ENCODE measurements at regions not wholly inside any gene's neighbourhood (a gene's known extent, or its start where the extent isn't known, plus 50 kb on each side); places are given as distances from the start of the nearest gene placed in this dataset.
"Not testable (repeated sequence)": the region's sequence is repeated elsewhere in the genome, so short reads cannot be mapped to it uniquely, and the experiment has no call there.

DNA sequence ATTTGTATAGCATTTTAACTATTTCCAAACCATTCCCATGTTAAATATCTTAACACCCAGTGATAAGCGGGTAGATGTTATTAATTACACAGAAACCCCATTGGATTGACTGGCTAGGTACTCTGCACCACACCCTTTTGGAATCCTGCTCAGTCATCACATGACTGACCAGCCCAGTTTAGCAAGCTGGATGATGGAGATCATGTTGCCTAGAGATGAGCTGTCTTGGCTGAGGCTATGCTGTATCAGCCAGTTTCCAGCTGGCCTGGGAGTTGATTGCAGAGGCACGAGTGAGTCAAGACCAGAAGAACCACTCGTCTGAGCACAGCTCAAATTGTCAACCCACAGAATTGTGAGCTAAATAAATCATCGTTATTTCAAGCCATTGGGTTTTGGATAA, 124.6 kb downstream of the ZNF621 start:
- DNase-seq, result no peak

DNA sequence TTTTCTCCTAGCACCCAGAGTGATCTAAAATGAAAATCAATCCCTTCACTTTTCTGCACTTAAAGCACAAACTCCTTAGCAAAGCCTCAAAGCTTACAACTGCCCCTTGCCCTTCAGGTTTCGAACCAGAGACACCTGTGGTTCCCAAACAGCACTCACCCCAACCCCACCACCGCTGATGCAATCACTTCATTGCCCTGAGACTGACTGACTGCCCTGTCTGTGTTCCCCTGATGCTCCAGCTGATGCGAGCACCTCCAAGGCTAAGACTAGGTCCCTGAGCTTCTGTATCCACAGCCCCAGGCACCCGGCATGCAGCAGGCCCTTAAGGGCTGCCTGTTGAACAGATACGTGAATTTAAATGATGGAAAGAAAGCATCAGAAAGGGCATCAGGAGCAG, 127.3 kb downstream of the ZNF621 start:
- DNase-seq, result no peak

DNA sequence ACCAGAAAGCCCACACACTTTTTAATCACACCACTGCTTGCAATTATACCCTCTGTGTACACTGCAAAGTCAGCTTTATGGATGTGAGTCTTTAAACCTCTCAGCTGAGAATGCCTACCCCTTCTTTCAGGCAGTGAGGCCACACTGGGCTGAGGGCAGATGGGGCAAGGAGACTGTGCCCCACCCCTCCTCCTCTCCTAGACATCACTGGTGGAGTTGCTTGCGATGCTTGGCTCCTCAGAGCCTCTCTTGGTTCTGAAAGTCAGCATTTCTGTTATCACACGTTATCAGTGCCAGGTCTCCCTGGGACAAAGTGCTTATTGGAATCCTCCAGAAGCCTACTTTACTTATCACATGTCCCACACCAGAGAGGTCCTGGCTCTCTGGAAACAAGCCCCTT, 128.2 kb downstream of the ZNF621 start:
- DNase-seq, result no peak

DNA sequence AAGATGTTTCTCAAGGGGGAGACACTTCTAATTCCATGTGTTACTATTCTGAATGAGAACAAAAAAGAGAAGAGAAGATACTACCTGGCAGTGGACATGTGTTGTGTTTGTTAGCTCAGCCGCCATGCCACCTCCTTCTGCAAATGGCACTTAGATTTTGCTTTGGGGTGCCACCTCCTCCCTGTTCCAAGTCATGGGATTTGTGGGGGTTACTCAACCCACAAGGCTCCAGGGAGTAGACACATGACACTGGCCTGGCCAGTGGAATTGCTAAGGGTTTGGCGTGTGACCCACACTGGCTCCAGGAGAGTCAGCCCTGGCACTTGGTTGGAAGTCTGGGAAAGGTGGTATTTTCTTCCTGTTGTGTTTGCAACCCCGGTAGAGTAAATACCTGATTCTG, 129.1 kb downstream of the ZNF621 start:
- DNase-seq, result no peak

DNA sequence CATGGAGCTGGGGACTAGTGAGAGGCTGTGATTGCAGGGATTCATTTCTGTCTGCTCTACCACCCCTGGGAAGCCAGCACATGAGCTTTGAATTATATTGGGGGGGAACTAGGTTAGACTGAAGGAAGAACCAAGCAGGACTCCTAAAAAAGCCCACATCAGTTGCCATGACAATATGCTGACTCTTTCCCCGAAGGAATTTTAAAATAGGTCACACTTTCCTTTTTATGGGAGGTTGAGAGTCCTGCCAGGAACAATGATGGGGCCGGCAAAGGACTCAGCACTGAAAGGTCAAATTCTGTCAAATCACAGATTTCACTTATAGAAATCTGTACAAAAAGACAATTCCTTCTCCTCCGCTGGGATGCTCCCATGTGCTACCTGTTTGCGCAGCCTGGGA, 130.8 kb downstream of the ZNF621 start:
- DNase-seq, result no peak

DNA sequence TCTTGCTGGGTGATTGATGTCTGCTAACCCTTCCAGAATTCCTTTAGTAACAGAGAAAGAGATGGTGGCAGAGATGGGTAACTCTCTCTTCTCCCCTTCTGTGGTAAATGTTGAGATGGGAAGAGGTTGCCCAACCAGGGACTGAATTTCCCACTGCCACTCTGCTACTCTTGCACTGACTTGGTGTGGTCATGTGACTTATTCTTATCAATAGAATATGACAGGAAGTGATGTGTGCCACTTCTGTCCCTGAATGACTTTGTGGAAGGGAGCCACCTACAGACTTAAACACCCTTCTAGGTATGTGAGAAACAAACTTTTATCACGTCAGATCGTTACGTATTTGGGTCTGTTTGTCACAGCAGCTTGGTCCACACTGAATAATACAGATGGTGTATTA, 132.9 kb downstream of the ZNF621 start:
- DNase-seq, result no peak

DNA sequence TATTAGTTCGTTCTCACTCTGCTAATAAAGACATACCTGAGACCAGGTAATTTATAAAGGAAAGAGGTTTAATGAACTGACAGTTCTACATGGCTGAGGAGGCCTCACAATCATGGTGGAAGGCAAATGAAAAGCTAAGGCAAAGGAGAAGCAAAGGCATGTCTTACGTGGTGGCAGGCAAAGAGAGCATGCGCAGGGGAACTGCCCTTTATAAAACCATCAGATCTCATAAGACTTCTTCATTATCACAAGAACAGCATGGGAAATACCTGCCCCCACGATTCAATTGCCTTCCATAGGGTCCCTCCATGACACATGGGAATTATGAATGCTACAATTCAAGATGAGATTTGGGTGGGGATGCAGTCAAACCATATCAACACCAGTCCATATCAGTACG, 133.5 kb downstream of the ZNF621 start:
- DNase-seq, result no peak

DNA sequence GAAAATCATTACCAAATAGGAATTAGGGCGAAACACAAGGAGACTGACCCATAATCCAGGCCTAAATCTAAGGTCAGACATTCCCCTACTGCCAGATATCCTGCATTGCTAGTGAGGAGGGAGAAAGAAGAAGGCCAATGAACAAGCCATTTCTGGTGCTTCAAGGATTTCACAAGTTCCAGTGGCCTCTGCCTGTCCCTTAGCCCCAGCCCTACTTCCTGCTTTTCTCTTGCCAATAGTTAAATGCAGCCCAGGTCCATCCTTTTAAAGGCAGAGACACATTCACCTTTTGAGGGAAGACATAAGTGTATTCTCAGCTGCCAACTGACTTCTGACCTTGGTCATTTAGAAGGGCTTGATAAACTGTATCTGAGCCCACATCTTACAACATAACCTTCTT, 135.8 kb downstream of the ZNF621 start:
- DNase-seq, result no peak

DNA sequence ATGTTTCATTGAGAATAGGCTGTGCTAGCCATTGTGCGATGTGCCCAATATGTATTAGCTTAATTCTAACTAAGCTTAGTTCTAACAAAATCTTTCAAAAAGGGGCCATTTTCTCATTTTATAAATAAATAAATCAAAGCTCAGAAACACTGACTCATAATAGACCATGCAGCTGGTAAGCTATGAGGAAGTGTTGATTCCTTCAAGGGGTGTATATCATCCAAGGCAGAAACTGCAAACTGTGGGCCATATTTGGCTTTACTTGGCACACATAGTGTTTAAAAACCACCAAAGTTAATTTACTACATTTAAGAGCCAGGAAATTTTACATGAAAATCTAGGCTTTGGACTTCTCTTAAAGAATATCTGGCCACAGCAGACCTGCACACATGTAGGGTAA, 136.5 kb downstream of the ZNF621 start:
- DNase-seq, result no peak

DNA sequence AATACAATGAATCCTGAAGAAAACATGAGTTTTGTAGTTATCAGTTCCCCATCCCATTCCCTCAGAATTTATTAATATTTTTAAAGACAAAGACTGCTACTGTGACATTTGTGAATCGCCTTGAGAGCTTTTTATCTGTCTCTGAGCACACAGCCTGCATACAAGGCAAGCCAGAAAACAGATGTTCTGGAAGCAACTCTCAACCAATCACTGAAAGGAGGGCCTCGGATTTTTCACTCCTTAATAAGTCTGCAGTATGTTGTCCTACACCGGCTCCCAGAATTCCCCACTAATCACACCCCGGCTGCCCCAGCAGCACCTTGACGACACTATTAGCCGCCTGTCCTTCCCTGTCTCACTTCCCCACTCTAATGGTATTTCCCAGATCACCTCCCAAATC, 138.5 kb downstream of the ZNF621 start:
- no peak for DNase-seq

DNA sequence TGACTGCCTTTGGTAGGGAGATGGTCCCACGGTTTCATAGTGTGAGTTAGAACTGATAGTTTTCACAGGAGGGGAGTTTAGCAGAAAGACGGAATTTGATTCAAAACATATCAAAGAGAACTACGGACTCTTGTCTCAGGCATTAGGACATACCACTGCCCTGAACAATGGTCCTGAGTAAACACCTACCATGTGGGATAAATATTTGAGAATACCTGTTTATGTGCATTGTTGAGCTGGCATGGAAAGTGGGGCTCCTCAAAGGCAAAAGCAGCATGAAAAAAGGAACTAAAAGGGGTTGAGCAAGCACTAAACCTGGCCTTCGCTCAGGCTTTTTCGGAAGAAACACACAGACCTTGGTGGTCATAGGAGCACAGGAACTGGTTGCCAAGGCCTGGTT, 144.4 kb downstream of the ZNF621 start:
- no peak for DNase-seq

DNA sequence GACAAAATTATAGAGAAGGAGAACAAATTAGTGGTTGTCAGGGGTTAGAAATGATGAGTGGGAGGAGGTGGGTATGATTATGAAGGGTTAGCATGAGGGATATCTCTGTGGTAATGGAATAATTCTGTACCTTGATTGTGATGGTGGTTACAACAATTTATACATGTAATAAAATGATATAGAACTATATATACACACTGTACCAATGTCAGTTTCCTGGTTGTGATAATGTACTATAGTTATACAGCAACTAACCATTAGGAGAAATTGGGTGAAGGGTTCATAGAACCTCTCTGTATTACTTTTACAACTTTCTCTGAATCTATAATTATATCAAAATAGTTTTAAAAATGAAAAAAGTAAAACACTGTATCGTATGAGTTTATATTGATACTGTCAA, 148.1 kb downstream of the ZNF621 start:
- no peak for DNase-seq

DNA sequence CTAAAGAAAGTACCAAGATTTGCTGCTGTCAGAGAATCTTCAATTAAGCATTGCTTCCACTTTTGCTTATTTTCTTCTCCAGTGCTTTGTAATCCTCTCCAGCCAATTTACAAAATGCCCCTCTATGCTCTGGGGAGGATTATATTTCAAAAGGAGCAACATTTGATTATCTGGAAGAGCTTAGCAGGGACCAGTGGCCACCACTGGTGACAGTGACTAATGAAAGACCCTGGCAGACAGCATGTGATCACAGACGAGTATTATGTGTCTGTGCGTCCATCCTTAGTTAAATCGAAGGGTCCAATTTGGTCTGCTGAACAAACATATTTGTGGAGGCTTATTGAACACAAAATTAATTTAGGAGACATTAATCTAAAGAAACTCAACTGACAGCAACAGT, 152.6 kb downstream of the ZNF621 start:
- DNase-seq, result no peak

DNA sequence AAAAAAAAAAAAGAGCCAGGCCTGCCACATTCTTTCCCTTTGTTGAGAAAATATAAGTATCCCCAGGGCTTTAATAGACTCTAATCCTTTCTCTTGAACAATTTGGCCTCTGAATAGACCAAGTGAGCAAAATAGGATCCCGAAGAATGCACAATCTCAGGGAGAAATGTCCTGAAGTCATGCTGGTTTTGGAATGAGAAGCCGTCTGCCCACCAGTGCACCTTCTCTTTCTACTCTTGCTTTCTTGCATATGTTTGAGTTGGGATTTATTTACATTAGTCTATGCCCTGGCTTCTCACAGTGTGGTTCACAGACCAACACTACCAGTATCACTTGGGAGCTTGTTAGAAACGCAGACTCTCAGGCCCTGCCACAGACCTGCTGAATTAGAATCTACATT, 153.0 kb downstream of the ZNF621 start:
- no peak for DNase-seq

DNA sequence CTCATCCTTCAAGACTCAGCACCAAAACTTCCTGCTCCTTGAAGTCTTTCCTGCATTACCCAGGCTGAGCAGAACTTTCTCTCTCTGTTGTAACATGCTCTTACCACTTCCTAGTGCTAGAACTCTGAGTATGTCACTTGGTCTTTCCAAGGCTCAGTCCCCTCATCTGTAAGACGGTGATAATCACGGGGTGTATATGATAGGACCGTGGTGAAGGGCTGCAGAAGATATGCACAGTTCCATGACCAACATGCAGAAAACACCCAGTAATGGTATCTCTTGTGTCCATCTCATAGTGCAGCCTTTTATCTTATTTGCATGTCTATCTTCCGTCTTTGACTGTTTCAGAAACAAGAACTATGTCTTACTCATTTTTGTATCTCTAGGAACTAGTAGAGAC, 154.5 kb downstream of the ZNF621 start:
- no peak for DNase-seq

DNA sequence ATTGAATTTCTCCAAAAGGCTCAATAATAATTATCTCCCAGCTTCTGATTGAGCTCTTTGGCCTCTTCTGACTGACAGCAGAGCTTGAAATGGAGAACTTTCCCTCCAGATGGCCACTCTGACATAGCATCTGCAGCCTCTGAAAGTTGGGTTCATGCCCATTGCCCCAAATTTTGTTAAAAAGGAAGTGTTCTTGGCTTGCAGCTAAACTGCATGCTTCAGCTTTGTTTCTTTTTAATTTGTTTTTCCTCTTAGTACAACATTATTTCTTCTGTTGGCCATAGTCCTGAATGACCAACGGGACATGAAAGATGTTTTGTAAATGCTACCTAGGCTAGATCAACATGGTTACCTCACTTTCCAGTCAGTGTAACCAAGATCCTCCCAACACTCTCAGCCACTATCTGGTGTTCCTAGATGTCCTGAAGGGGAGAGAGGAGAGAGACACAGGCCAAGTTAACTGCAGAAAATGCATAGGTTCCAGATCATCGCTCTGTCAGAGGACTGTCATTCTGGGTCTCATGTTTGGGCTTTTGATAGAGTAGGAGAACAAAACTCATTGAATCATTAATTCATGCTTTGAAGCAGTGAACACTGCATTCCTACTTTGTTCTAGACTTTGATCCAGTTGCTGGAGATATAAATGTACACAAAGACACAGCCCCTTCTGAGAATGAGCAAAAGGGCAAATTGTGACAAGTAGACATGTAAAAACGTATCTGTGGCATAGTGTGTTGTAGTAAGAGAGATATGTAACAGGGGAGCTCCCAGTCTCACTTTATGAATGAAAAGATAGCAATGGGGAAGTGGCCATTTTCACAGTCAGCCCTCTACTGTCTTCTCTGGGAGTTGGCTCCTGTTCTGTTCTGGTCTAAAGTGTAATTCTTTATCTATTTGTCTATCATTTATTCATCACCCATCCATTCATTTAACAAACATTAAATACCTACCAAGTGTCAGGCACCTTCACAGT, 156.2 kb downstream of the ZNF621 start:
- no peak for DNase-seq

DNA sequence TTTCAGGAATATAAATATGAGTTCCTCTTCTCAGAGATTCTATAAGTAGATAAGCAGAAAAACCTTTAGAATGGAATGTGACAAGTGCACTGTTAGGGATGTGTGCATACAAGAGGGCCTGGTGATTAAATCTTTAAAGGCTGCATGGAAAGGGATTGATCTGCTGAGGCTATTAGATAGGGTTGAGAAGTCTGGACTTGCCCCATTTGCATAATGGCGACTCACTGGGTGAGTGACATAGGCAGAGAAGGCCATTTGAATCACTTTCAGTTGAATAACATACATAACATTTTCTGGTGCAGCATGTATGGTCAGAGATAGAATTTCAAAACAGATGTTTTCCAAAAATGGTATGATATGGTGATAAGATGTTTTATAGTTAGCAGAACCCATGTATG, 156.9 kb downstream of the ZNF621 start:
- DNase-seq, result no peak

DNA sequence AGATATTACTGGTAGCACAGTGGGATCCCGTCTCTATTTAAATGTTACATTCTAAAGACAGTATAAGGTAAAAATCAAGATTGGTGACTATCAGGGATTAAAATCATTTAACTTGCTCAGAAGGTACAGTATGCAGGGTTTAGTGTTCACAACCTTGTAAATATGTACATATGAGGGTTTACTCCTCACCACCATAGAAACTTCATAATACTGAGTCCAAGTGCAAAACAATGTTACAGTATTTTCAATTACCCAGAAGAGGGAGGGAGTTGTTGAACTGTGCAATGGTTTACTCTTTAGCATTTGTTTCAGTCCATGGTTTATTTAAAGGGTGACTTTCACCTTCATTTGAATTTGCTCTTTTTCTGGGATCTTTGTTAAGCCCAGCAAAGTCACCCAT, 165.1 kb downstream of the ZNF621 start:
- DNase-seq, result no peak

DNA sequence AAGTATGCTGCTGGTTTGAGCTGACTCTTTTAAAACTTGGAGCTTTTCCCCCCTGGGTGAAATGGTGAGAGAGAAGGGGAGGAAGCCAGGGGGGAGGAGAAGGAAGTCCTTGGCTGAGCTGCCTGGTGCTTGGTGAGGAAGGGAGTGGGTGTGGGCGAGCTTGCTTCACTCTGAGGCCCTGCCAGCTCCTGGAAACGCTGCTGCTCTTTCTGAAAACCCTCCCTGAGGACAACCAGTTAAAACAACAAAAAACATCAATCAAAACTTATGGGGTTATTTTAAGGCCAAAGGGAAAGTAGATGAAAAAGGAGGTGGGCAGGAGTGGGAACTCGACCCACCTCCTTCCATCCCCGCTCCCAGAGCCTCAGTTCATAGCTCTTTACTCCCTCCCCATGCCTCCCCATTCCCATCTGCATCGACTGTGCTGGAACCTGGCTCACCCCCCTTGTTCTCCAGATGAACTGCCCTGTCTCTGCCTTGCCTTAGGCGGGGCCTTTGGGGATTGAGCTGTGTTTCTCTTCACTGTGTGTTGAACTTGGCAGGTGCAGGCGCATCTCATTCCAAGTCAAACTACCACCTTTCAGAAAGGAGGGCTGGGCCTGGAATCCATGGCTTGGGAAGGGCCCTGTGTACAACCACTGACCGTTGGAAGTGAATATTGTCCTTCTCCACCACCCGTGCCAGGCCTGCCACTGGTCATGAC, 166.1 kb downstream of the ZNF621 start:
- DNase-seq, result no peak

DNA sequence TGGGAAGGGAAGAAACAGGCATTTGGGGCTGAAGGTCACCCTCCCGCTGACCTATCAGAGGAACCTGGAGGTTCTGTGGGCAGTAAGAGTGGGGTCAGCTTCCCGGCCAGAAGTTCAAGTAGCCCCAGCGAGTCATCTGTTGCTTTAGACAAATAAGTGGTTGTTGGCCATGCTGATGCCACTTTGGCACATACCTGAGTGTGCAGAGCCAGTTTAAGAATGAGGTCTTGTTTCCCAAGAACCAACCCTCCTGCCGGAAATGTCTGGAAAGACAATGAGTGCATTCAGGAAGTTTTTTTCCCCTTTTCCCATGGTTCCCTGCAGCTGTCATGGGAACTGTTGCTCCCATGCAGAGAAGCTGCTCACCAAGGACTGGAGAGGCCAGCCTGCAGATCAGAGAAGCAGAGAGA, 166.7 kb downstream of the ZNF621 start:
- DNase-seq, result no peak

DNA sequence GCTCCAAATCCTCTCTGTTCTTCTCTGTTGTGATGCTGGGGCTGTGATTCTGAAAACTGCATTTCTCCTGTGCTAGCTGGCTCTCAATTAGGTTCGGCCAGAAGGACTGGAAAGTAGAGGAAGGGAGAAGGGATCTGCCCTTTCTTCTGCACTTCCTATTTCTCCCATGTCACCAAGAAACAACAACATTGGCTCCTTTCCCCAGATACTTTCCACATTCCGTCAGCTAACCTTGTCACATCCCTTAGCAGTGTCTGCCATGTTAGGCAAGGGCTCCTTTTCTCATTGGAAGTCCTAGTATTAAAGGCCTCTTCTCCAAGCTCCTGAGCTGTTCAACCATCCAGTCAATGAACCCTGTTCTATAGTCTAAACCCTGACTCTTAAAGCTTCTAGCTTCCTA, 171.1 kb downstream of the ZNF621 start:
- DNase-seq, result no peak

DNA sequence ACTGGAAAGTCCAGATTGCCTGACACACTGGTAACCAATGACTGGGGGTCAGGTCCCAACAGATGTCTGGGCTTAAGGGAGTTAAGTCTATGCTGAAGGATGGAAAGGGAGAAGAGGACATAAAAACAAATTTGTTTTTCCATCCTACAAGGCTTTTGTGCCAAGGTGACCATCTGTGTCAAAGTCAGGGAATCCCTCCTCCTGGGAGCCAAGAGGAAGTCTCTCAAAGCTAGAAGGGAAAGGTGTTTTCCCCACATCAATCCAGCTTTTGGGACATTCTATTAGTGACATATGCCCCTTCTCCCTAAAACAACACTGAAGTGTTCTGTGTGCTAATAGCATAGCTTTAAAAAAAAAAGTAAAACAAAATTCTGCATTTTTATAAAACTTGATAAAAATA, 173.9 kb downstream of the ZNF621 start:
- not testable (repeated sequence) for DNase-seq

DNA sequence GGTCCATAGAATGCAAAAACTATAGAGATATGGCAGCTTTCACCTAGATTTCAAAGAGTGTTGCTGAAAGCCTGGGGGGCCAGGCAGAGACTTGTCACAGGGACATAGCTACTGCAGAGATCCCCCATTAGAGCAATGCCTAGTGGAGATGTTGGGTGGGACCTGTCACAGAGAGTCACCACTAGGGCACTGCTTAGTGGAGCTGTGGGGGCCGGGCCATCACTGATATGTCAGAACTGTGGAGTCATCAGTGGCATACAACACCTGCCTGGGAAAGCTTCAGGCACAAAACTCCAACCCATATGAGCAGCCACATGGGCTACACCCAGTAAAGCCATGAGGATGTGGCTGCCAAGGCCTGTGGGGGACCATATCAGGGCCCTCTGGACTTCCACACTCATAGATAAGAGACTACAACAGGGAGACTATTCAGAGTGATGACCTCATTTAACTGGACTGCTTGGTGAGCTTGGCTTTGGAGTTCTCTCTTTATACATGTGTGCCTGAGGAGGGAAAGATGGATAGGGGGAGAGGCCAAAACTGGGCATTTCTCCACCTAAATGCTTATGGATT, 176.3 kb downstream of the ZNF621 start:
- DNase-seq, result no peak

DNA sequence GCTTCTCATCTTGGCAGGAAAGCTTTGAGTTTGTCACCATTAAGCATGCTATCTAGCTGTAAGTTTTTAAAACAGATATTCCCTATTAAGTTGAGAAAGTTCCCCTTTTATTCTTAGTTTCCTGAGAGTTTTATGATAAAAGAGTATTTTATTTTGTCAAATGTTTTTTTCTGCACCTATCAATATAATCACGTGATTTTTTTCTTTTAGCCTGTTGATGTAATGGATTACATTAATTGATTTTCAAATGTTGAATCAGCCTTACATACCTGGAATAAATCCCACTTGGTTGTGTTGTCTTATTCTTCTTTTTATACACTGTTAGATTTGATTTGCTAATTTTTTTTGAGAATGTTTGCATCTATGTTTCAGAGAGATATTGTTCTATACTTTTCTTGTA, 179.5 kb downstream of the ZNF621 start:
- no peak for DNase-seq

All from stimulated activated CD4-positive, alpha-beta T cell treated with anti-CD3 and anti-CD28 coated beads, Interleukin-12 subunit alpha, Interleukin-12 subunit beta, amount 100 ng/mL, for 4 hours (primary cell).